HepG2 (cell line): ENCODE measurements at regions not wholly inside any gene's neighbourhood (a gene's known extent, or its start where the extent isn't known, plus 50 kb on each side); places are given as distances from the start of the nearest gene placed in this dataset.

ENCODE experiments used
- ESRRA ChIP-seq: sonication (generic); formaldehyde crosslinking; IDR thresholded peaks from 2 replicates; pipeline ENCODE4 v1.5.1; 2020; ENCODE audit warnings: mild to moderate bottlenecking, low read depth, missing genetic modification reagents
- HNRNPUL1 ChIP-seq: fragments of 200-400 bp; formaldehyde crosslinking; IDR thresholded peaks from 2 replicates; pipeline ENCODE4 v1.6.1; 2017; ENCODE audit warnings: low read depth, mild to moderate bottlenecking, low read length, moderate library complexity
- JUN ChIP-seq: sonication (generic); formaldehyde crosslinking; IDR thresholded peaks from 2 replicates; pipeline ENCODE4 v1.4.0; 2020; ENCODE audit warnings: mild to moderate bottlenecking, missing genetic modification reagents
- SUZ12 ChIP-seq: fragments of 150-350 bp; IDR thresholded peaks from 2 replicates; pipeline ENCODE4 v1.6.1; 2014; ENCODE audit warnings: low read depth, low read length
- TF ChIP-seq, protein P1 (sequence below): sonication (generic); formaldehyde crosslinking; IDR thresholded peaks from 2 replicates; pipeline ENCODE4 v1.4.0; 2020; ENCODE audit warnings: missing genetic modification reagents

DNA sequence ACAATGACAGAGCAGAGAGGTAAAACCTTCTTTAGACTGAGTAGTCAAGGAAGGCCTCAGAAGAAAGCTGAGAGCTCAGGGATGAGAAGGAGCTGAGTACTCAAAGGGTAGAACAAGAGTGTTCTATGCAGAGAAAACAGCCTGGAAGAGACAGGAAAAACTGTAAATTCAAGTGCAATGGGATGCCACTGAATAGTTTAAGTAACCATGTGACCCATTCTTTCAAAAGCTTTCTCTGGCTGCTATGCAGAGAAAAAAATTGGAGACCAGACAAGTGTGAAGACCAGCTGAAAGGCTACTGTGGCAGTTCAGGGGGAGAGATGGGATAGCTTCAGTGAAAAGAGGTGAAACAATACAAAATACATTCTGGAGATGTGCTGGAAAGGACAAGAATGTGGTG, 61.3 kb upstream of the RNF38 start:
- TF ChIP-seq HNRNPUL1 (no peak), JUN (CRISPR knock-in tag) (no peak), ESRRA (CRISPR knock-in tag) (no peak), SUZ12 (no peak)
- TF ChIP-seq, protein P1, sequence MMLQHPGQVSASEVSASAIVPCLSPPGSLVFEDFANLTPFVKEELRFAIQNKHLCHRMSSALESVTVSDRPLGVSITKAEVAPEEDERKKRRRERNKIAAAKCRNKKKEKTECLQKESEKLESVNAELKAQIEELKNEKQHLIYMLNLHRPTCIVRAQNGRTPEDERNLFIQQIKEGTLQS (CRISPR knock-in tag): no peak
